ENCODE measurements at regions not wholly inside any gene's neighbourhood (a gene's known extent, or its start where the extent isn't known, plus 50 kb on each side); places are given as distances from the start of the nearest gene placed in this dataset.

- no peak for FAIRE-seq
- DNase-seq (ENCODE audit: extremely low spot score, insufficient read length, low read depth) = no peak
These were observed 52.4 kb downstream of the CBLL2 start for GRCh38 chrX:22325096-22325495.

GRCh38 chrX:22329783-22330182, 57.1 kb downstream of the CBLL2 start:
- FAIRE-seq (no peak), DNase-seq (ENCODE audit: extremely low spot score, insufficient read length, low read depth) (no peak)

- no peak for DNase-seq (ENCODE audit: extremely low spot score, insufficient read length, low read depth)
- FAIRE-seq = no peak
These were observed 66.0 kb downstream of the CBLL2 start for GRCh38 chrX:22338740-22339139.

GRCh38 chrX:22339459-22339858, 66.7 kb downstream of the CBLL2 start:
- DNase-seq (ENCODE audit: extremely low spot score, insufficient read length, low read depth) = no peak
- FAIRE-seq = no peak

GRCh38 chrX:22340022-22340616, 67.4 kb downstream of the CBLL2 start:
- FAIRE-seq (no peak), DNase-seq (ENCODE audit: extremely low spot score, insufficient read length, low read depth) (no peak)

- FAIRE-seq (no peak), DNase-seq (ENCODE audit: extremely low spot score, insufficient read length, low read depth) (no peak)
These were observed 70.5 kb downstream of the CBLL2 start for GRCh38 chrX:22343192-22343591.

- DNase-seq (ENCODE audit: extremely low spot score, insufficient read length, low read depth) (no peak), FAIRE-seq (no peak)
These were observed 73.2 kb downstream of the CBLL2 start for GRCh38 chrX:22345884-22346283.

- FAIRE-seq (no peak), DNase-seq (ENCODE audit: extremely low spot score, insufficient read length, low read depth) (no peak)
These were observed 74.8 kb downstream of the CBLL2 start for GRCh38 chrX:22347491-22347890.

- no peak for DNase-seq (ENCODE audit: extremely low spot score, insufficient read length, low read depth)
- FAIRE-seq = no peak
These were observed 76.4 kb downstream of the CBLL2 start for GRCh38 chrX:22349116-22349515.

GRCh38 chrX:22351076-22351475, 78.4 kb downstream of the CBLL2 start:
- FAIRE-seq = no peak
- no peak for DNase-seq (ENCODE audit: extremely low spot score, insufficient read length, low read depth)

GRCh38 chrX:22351966-22352365, 79.3 kb downstream of the CBLL2 start:
- FAIRE-seq (no peak), DNase-seq (ENCODE audit: extremely low spot score, insufficient read length, low read depth) (no peak)

- no peak for DNase-seq (ENCODE audit: extremely low spot score, insufficient read length, low read depth)
- FAIRE-seq = no peak
These were observed 84.9 kb downstream of the CBLL2 start for GRCh38 chrX:22357621-22358020.

GRCh38 chrX:22360129-22360528, 87.4 kb downstream of the CBLL2 start:
- FAIRE-seq = no peak
- no peak for DNase-seq (ENCODE audit: extremely low spot score, insufficient read length, low read depth)

- DNase-seq (ENCODE audit: extremely low spot score, insufficient read length, low read depth) (no peak), FAIRE-seq (no peak)
These were observed 92.7 kb downstream of the CBLL2 start for GRCh38 chrX:22365460-22365859.

GRCh38 chrX:22366166-22366702, 93.5 kb downstream of the CBLL2 start:
- FAIRE-seq (no peak), DNase-seq (ENCODE audit: extremely low spot score, insufficient read length, low read depth) (no peak)

GRCh38 chrX:22366906-22367305, 94.2 kb downstream of the CBLL2 start:
- DNase-seq (ENCODE audit: extremely low spot score, insufficient read length, low read depth) = no peak
- FAIRE-seq = no peak

- no peak for DNase-seq (ENCODE audit: extremely low spot score, insufficient read length, low read depth)
- FAIRE-seq = no peak
These were observed 100.4 kb downstream of the CBLL2 start for GRCh38 chrX:22373094-22373493.

GRCh38 chrX:22373766-22374165, 101.1 kb downstream of the CBLL2 start:
- no peak for DNase-seq (ENCODE audit: extremely low spot score, insufficient read length, low read depth)
- no peak for FAIRE-seq

GRCh38 chrX:22376369-22376768, 103.7 kb downstream of the CBLL2 start:
- DNase-seq (ENCODE audit: extremely low spot score, insufficient read length, low read depth) = no peak

GRCh38 chrX:22378296-22378695, 105.6 kb downstream of the CBLL2 start:
- FAIRE-seq (no peak), DNase-seq (ENCODE audit: extremely low spot score, insufficient read length, low read depth) (no peak)

More at GRCh38 chrX:22376369-22376768, 103.7 kb downstream of the CBLL2 start:
- no peak for FAIRE-seq

GRCh38 chrX:22383988-22384387, 111.3 kb downstream of the CBLL2 start:
- no peak for FAIRE-seq
- DNase-seq (ENCODE audit: extremely low spot score, insufficient read length, low read depth) = no peak

- DNase-seq (ENCODE audit: extremely low spot score, insufficient read length, low read depth) (no peak), FAIRE-seq (no peak)
These were observed 117.0 kb downstream of the CBLL2 start for GRCh38 chrX:22389556-22390179.

Measured in GM18507 (cell line).